ENCODE measurements at regions not wholly inside any gene's neighbourhood (a gene's known extent, or its start where the extent isn't known, plus 50 kb on each side); places are given as distances from the start of the nearest gene placed in this dataset.

DNA sequence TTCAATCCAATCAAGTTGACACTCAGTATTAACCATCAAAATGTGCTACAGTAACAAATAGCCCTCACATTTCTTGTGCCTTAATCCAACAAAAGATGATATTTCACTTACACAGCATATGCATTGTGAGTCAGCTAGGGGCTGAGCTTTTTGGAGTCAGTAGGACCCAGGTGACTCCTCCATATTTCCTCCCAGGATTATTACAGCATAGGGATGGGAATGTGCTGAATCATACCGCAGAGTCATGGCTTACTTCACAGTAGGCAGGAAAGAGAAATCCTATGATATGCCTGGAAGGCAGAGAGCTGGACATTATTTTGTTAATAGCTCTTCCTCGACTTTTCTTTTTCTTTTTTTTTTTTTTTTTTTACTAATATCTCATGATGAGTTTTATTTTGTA is 153.3 kb downstream of the TMEM182 start:
- Histone ChIP-seq H3K27ac (no peak overlapping the region), H3K9me3 (no peaks in the 10 kb centered on the region), H3K27me3 (no peaks in the 10 kb centered on the region), H3K4me3 (ENCODE audit: low read depth in 1 of 2, low read length in 1 of 2) (no peak overlapping the region), H3K4me1 (ENCODE audit: control insufficient read depth in 1 of 2, insufficient read depth in 1 of 2, low read depth in 1 of 2, low read length in 1 of 2) (no peaks in the 10 kb centered on the region), H3K36me3 (no peaks in the 10 kb centered on the region)
- TF ChIP-seq, protein P1, sequence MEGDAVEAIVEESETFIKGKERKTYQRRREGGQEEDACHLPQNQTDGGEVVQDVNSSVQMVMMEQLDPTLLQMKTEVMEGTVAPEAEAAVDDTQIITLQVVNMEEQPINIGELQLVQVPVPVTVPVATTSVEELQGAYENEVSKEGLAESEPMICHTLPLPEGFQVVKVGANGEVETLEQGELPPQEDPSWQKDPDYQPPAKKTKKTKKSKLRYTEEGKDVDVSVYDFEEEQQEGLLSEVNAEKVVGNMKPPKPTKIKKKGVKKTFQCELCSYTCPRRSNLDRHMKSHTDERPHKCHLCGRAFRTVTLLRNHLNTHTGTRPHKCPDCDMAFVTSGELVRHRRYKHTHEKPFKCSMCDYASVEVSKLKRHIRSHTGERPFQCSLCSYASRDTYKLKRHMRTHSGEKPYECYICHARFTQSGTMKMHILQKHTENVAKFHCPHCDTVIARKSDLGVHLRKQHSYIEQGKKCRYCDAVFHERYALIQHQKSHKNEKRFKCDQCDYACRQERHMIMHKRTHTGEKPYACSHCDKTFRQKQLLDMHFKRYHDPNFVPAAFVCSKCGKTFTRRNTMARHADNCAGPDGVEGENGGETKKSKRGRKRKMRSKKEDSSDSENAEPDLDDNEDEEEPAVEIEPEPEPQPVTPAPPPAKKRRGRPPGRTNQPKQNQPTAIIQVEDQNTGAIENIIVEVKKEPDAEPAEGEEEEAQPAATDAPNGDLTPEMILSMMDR (IDR thresholded peaks at IDR 0.05) = no peak

GRCh38 chr2:102922321-102922720 is 160.5 kb downstream of the TMEM182 start:
- Histone ChIP-seq H3K4me1 (ENCODE audit: control insufficient read depth in 1 of 2, insufficient read depth in 1 of 2, low read depth in 1 of 2, low read length in 1 of 2) (no peaks in the 10 kb centered on the region), H3K27ac (no peak overlapping the region), H3K4me3 (ENCODE audit: low read depth in 1 of 2, low read length in 1 of 2) (no peak overlapping the region), H3K9me3 (no peaks in the 10 kb centered on the region), H3K27me3 (no peaks in the 10 kb centered on the region), H3K36me3 (no peaks in the 10 kb centered on the region)
- TF ChIP-seq, protein P1 (IDR thresholded peaks at IDR 0.05) = no peak

DNA sequence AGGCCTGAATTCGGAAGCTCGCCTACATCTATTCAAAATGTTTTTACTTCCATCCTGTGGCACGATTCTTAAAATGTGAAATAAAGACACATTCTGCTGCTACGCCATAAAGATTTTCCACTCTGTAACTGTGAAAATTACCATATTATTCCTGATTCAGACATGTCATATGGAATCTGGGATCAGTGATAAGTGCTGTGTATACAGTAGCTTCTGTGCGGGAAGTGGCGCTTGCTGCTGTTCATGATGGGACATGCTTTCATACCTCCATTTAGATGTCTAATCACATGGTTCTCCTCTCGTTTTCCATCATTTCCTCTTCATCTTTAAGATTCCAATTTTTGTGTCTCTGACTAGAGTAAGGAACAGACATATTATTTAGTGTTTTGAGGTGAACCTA is 163.2 kb downstream of the TMEM182 start:
- no peak overlapping the region for H3K27ac ChIP-seq
- H3K4me3 ChIP-seq (ENCODE audit: low read depth in 1 of 2, low read length in 1 of 2) = no peak overlapping the region
- no peaks in the 10 kb centered on the region for H3K36me3 ChIP-seq
- TF ChIP-seq, protein P1 (IDR thresholded peaks at IDR 0.05) = no peak
- H3K27me3 ChIP-seq = no peaks in the 10 kb centered on the region
- no peaks in the 10 kb centered on the region for H3K9me3 ChIP-seq
- H3K4me1 ChIP-seq (ENCODE audit: control insufficient read depth in 1 of 2, insufficient read depth in 1 of 2, low read depth in 1 of 2, low read length in 1 of 2) = no peaks in the 10 kb centered on the region

GRCh38 chr2:102927854-102928267 is 166.0 kb downstream of the TMEM182 start:
- Histone ChIP-seq H3K9me3 (no peaks in the 10 kb centered on the region), H3K36me3 (no peaks in the 10 kb centered on the region), H3K4me1 (ENCODE audit: control insufficient read depth in 1 of 2, insufficient read depth in 1 of 2, low read depth in 1 of 2, low read length in 1 of 2) (no peaks in the 10 kb centered on the region), H3K4me3 (ENCODE audit: low read depth in 1 of 2, low read length in 1 of 2) (no peak overlapping the region), H3K27ac (no peak overlapping the region), H3K27me3 (no peaks in the 10 kb centered on the region)
- TF ChIP-seq, protein P1 (IDR thresholded peaks at IDR 0.05) = no peak

DNA sequence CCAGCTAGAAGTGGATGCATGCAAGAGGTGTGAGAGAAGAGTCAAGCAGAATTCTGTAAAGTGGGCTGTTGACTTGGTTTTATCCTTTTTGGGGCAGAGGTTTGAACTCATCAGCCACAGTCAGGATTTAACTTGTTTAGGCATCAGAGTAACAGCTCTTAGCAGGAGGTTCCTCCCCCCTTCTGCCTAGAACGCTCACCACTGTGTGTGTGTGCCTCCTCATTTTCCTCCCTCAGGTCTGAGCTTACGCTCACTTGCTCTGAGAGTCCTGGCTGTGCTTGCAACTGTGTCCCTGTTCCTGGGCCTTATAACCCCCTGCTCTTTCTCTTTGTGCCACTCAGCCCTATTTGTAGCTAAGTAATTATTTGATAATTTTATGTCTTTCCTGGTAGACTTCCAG is 167.9 kb downstream of the TMEM182 start:
- Histone ChIP-seq H3K27ac (no peak overlapping the region), H3K4me1 (ENCODE audit: control insufficient read depth in 1 of 2, insufficient read depth in 1 of 2, low read depth in 1 of 2, low read length in 1 of 2) (no peaks in the 10 kb centered on the region), H3K36me3 (no peaks in the 10 kb centered on the region), H3K9me3 (no peaks in the 10 kb centered on the region), H3K4me3 (ENCODE audit: low read depth in 1 of 2, low read length in 1 of 2) (no peak overlapping the region), H3K27me3 (no peaks in the 10 kb centered on the region)
- TF ChIP-seq, protein P1 (IDR thresholded peaks at IDR 0.05) = no peak

- H3K27me3 ChIP-seq = no peaks in the 10 kb centered on the region
- H3K9me3 ChIP-seq = no peaks in the 10 kb centered on the region
- no peaks in the 10 kb centered on the region for H3K4me1 ChIP-seq (ENCODE audit: control insufficient read depth in 1 of 2, insufficient read depth in 1 of 2, low read depth in 1 of 2, low read length in 1 of 2)
- H3K36me3 ChIP-seq = no peaks in the 10 kb centered on the region
- H3K4me3 ChIP-seq (ENCODE audit: low read depth in 1 of 2, low read length in 1 of 2) = no peak overlapping the region
- no peak overlapping the region for H3K27ac ChIP-seq
- TF ChIP-seq, protein P1 (IDR thresholded peaks at IDR 0.05) = no peak
These were observed 170.7 kb downstream of the TMEM182 start for GRCh38 chr2:102932501-102932900.

Data from neutrophil (primary cell).